ENCODE measurements at regions not wholly inside any gene's neighbourhood (a gene's known extent, or its start where the extent isn't known, plus 50 kb on each side); places are given as distances from the start of the nearest gene placed in this dataset.

GRCh38 chr3:177823701-177824189, 626.5 kb upstream of the TBL1XR1 start:
- H3K79me2 ChIP-seq (ENCODE audit: control insufficient read depth in 1 of 2, insufficient read depth in 2 of 2, low read length in 2 of 2) = no peaks in the 10 kb centered on the region
- no peak overlapping the region for H3K4ac ChIP-seq (replicated peaks; ENCODE audit: insufficient read length, low read depth, low read length)
- H2BK12ac ChIP-seq (ENCODE audit: low read depth, low read length) = no peak overlapping the region
- 0 out of 2 replicates have a peak overlapping the region, but pooled peaks have one; percentile 75 for H2AFZ ChIP-seq (ENCODE audit: low read length)
- no peak overlapping the region for H2BK120ac ChIP-seq (replicated peaks; ENCODE audit: low read depth, low read length)
- H2AK5ac ChIP-seq (ENCODE audit: low read depth, low read length) = no peak overlapping the region
- peaks cover 0 to 4% (median 0%) of the 10 kb centered on the region in 4 experiments; a peak in 2 of 7 replicates for H3K4me1 ChIP-seq (replicated peaks in 1 of 4; ENCODE audit: control insufficient read depth in 3 of 4, insufficient read depth in 4 of 4, low read length in 3 of 4)
- no peak for DNase-seq (ENCODE audit: low read depth in 1 of 2, low spot score in 2 of 2)
- no peak overlapping the region for H2BK5ac ChIP-seq (ENCODE audit: low read depth, low read length)
- no peak overlapping the region for H3K4me2 ChIP-seq (ENCODE audit: insufficient read depth in 1 of 2, low read depth in 2 of 2, low read length in 2 of 2)
- no peaks in the 10 kb centered on the region for H3K23me2 ChIP-seq (ENCODE audit: low read depth, low read length)
- H3K18ac ChIP-seq (ENCODE audit: extremely low read depth, low read length) = no peak overlapping the region
- CTCF ChIA-PET (ENCODE audit: partially characterized antibody) = interaction anchor here (1.0 kb wide), 1 partner anchor 13 kb away, joined by 4 read pairs; no protein-coding TSS in a partner anchor
- H4K5ac ChIP-seq (ENCODE audit: insufficient read length, low read depth, low read length) = no peak overlapping the region
- H4K20me1 ChIP-seq (replicated peaks in 1 of 2; ENCODE audit: control insufficient read depth in 1 of 2, insufficient read depth in 2 of 2, low read length in 2 of 2) = no peaks in the 10 kb centered on the region
- POLR2A ChIA-PET (ENCODE audit: partially characterized antibody) = no interaction called here
- no peaks in the 10 kb centered on the region for H3K27me3 ChIP-seq (replicated peaks in 1 of 4; ENCODE audit: control insufficient read depth in 3 of 4, extremely low read depth in 1 of 4, insufficient read depth in 3 of 4, low read length in 3 of 4)
- H3K4me3 ChIP-seq (ENCODE audit: extremely low read depth in 1 of 4, insufficient read depth in 2 of 4, low read depth in 3 of 4, low read length in 4 of 4) = no peak overlapping the region
- no peak overlapping the region for H3K9ac ChIP-seq (replicated peaks in 1 of 4; ENCODE audit: extremely low read depth in 1 of 4, low read depth in 3 of 4, low read length in 3 of 4)
- no peak for FAIRE-seq
- H3K14ac ChIP-seq (ENCODE audit: insufficient read length) = no peak overlapping the region
- no peak overlapping the region for H4K91ac ChIP-seq (replicated peaks; ENCODE audit: insufficient read length, low read length)
- no peaks in the 10 kb centered on the region for H3K9me3 ChIP-seq (ENCODE audit: insufficient read depth in 2 of 2, low read depth in 1 of 2, low read length in 1 of 2)
- H3K56ac ChIP-seq (replicated peaks; ENCODE audit: insufficient read length, low read depth, low read length) = no peak overlapping the region
- H3K27ac ChIP-seq (ENCODE audit: low read depth, low read length) = no peak overlapping the region
- no peak overlapping the region for H4K8ac ChIP-seq (ENCODE audit: extremely low read depth, insufficient read depth, low read length)
- no peaks in the 10 kb centered on the region for H3K79me1 ChIP-seq (ENCODE audit: low read depth, low read length)
- no peak overlapping the region for H2BK20ac ChIP-seq (ENCODE audit: low read length)
- H2BK15ac ChIP-seq (ENCODE audit: low read length) = no peak overlapping the region
- WGBS, 2 experiments (ENCODE audit: extremely low coverage in 1 of 2, insufficient coverage in 1 of 2, insufficient read length in 1 of 2, insufficient replicate concordance in 2 of 2, low coverage in 1 of 2, low lambda C conversion rate in 2 of 2, missing lambda C conversion rate in 1 of 2) = 93% methylated on average over 9 of the region's 9 CpGs; no CpG with 5 or more reads in 1 of the 2 experiments
- TF ChIP-seq SIRT6 (IDR thresholded peaks at IDR 0.05; ENCODE audit: low read length) (no peak), CREB1 (IDR thresholded peaks at IDR 0.05) (no peak), ASH2L (IDR thresholded peaks at IDR 0.05; ENCODE audit: low read length) (no peak), KDM4A (IDR thresholded peaks at IDR 0.05; ENCODE audit: low read depth, low read length, severe bottlenecking) (no peak), CBX8 (IDR thresholded peaks at IDR 0.05; ENCODE audit: borderline replicate concordance, low read depth, low read length) (no peak), FOSL1 (IDR thresholded peaks at IDR 0.05; ENCODE audit: insufficient read depth, low read depth, low read length) (no peak)
- no peaks in the 10 kb centered on the region for H3K36me3 ChIP-seq (ENCODE audit: control insufficient read depth in 2 of 4, insufficient read depth in 4 of 4, low read length in 3 of 4)
- H3K23ac ChIP-seq (ENCODE audit: insufficient read length) = no peak overlapping the region
